SJCRH30 (cell line): ENCODE measurements at regions not wholly inside any gene's neighbourhood (a gene's known extent, or its start where the extent isn't known, plus 50 kb on each side); places are given as distances from the start of the nearest gene placed in this dataset.

Source experiments
- DNase-seq, 2 experiments: peaks; one replicate each; pipeline ENCODE4 v3.0.0-alpha.2; 2015 to 2020
- H3K27ac ChIP-seq: fragments of 250-450 bp; sonication (Bioruptor Pico); 2 replicates; pipeline ENCODE4 v1.5.1; 2020; ENCODE audit warnings: mild to moderate bottlenecking, moderate library complexity
- H3K27me3 ChIP-seq: fragments of 250-450 bp; sonication (Bioruptor Pico); 2 replicates; pipeline ENCODE4 v1.5.1; 2020; ENCODE audit warnings: mild to moderate bottlenecking, moderate library complexity
- H3K36me3 ChIP-seq: fragments of 250-450 bp; sonication (Bioruptor Pico); 2 replicates; pipeline ENCODE4 v1.5.1; 2020; ENCODE audit warnings: mild to moderate bottlenecking, moderate library complexity
- H3K4me1 ChIP-seq: fragments of 250-450 bp; sonication (Bioruptor Pico); 2 replicates; pipeline ENCODE4 v1.5.1; 2020; ENCODE audit warnings: mild to moderate bottlenecking, moderate library complexity
- H3K4me3 ChIP-seq: fragments of 250-450 bp; sonication (Bioruptor Pico); 2 replicates; pipeline ENCODE4 v1.5.1; 2020; ENCODE audit warnings: mild to moderate bottlenecking, moderate library complexity
- H3K9me3 ChIP-seq: fragments of 250-450 bp; sonication (Bioruptor Pico); replicated peaks from 2 replicates; pipeline ENCODE4 v1.5.1; 2020; ENCODE audit warnings: mild to moderate bottlenecking, moderate library complexity

DNA sequence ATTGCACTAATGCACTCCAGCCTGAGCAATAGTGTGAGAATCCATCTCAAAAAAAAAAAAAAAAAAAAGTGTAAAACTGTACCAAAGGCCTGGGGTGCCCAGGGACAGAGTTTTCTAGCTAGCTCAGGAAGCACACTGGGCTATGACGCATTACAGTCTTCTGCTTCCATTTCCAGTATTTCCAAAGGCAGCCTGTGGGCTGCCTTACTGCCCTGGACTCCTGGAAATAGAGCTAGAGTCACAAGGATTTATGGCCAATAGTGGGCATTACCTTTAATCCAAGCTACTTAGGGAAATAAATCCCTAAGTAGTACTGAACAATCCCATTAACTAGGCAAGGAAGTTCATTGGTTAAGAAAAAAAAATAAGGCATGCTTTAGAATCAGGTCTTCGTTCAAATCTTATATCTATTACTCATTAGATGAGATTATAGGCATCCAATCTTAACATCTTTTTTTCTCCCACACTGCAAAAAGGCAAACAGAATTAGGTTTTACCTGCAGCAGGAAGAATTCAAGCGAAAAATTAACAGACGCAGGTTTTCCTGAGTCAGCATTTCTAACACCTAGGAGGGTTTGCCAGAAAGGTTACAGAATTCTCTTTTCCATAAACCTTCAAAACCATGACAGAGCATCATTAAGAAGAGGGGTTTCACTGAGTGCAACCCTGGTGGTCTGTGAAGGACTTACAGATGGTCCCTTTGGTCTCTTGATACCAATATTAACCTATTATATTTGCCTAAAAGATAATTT lies 85.6 kb upstream of the CCDC112 start:
- H3K36me3 ChIP-seq, result no peaks in the 10 kb centered on the region
- H3K9me3 ChIP-seq, result no peaks in the 10 kb centered on the region
- H3K27me3 ChIP-seq, result no peaks in the 10 kb centered on the region
- H3K4me3 ChIP-seq, result no peak overlapping the region
- no peak for DNase-seq
- no peaks in the 10 kb centered on the region for H3K4me1 ChIP-seq
- no peak overlapping the region for H3K27ac ChIP-seq

GRCh38 chr5:115379622-115380344 lies 83.3 kb upstream of the CCDC112 start:
- peaks cover 11% of the 10 kb centered on the region for H3K4me1 ChIP-seq
- H3K36me3 ChIP-seq, result no peaks in the 10 kb centered on the region
- no peaks in the 10 kb centered on the region for H3K9me3 ChIP-seq
- no peaks in the 10 kb centered on the region for H3K27me3 ChIP-seq
- DNase-seq, result peak in 1 of 2 experiments; percentile 10
- no peak overlapping the region for H3K27ac ChIP-seq
- no peak overlapping the region for H3K4me3 ChIP-seq

GRCh38 chr5:115378754-115379153 lies 82.3 kb upstream of the CCDC112 start:
- Histone ChIP-seq H3K36me3 (no peaks in the 10 kb centered on the region), H3K27ac (no peak overlapping the region), H3K4me3 (no peak overlapping the region), H3K4me1 (peaks cover 11% of the 10 kb centered on the region), H3K27me3 (no peaks in the 10 kb centered on the region), H3K9me3 (no peaks in the 10 kb centered on the region)
- DNase-seq, result no peak

DNA sequence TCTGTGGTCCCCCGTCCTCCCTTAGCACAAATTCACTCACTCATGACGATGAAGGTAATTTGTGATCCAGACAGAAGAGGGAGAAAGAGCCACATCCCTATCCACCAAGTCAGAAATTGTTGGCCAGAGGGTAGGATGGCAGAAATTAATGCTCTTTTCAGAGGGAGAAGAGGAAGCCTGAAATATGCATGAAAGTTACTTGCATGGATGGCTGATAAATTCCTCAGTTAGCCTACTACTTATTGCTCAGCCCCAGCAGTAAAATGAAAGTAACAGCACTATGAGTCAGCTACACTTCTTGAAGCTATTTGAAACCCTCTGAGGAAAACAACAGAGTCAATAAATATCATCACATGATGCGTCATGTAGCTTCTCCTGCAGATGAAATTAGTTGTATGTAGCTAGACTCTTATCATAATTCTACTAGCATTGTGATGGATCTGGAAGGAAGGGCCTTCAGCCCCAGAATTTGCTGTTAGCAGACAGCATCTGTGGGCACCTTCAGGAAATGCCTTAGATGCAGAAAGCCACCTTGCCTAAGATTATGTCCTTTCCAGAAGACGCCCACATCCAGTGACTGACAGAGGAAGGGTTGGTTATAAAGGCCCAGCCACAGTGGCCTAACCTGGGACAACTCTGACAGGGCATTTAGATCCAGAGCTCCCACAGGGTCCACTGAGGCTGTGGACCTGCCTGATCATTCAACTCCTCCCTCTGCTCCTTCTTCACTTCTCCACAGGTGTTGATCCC lies 81.2 kb upstream of the CCDC112 start:
- Histone ChIP-seq H3K4me3 (no peak overlapping the region), H3K9me3 (no peaks in the 10 kb centered on the region), H3K36me3 (no peaks in the 10 kb centered on the region), H3K27ac (no peak overlapping the region), H3K4me1 (peaks cover 11% of the 10 kb centered on the region), H3K27me3 (no peaks in the 10 kb centered on the region)
- DNase-seq, result no peak

GRCh38 chr5:115375893-115376292 lies 79.4 kb upstream of the CCDC112 start:
- no peaks in the 10 kb centered on the region for H3K27me3 ChIP-seq
- H3K4me1 ChIP-seq, result peaks cover 11% of the 10 kb centered on the region
- no peak overlapping the region for H3K4me3 ChIP-seq
- H3K36me3 ChIP-seq, result no peaks in the 10 kb centered on the region
- H3K27ac ChIP-seq, result no peak overlapping the region
- peak; percentile 31 to 73 for DNase-seq
- no peaks in the 10 kb centered on the region for H3K9me3 ChIP-seq

GRCh38 chr5:115374057-115374775 lies 77.8 kb upstream of the CCDC112 start:
- no peaks in the 10 kb centered on the region for H3K36me3 ChIP-seq
- H3K9me3 ChIP-seq, result no peaks in the 10 kb centered on the region
- no peak for DNase-seq
- no peak overlapping the region for H3K4me3 ChIP-seq
- no peaks in the 10 kb centered on the region for H3K27me3 ChIP-seq
- no peak overlapping the region for H3K27ac ChIP-seq
- H3K4me1 ChIP-seq, result peaks cover 11% of the 10 kb centered on the region

DNA sequence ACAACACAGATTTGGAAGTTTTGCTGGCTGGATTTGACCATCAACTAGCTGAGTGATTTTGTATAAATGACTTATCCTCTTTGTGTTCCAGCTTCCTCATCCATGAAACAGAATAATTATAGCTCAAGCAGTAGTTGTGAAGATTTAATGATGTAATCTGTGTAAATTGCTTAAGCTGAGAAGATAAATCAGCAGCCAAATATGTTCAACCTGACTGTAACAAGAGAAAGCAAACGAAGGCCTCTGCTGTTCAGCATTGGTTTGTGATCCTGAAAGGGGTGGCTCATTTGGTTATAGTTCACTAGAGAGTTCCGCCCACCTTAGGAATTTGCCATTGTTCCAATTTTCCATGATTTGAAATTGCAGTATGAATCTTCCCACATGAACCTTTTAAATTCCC lies 75.7 kb upstream of the CCDC112 start:
- Histone ChIP-seq H3K27ac (no peak overlapping the region), H3K36me3 (no peaks in the 10 kb centered on the region), H3K4me3 (no peak overlapping the region), H3K27me3 (no peaks in the 10 kb centered on the region), H3K4me1 (peaks cover 11% of the 10 kb centered on the region), H3K9me3 (no peaks in the 10 kb centered on the region)
- DNase-seq, result no peak

GRCh38 chr5:115369430-115370144 lies 73.1 kb upstream of the CCDC112 start:
- H3K9me3 ChIP-seq, result no peaks in the 10 kb centered on the region
- H3K4me3 ChIP-seq, result no peak overlapping the region
- H3K36me3 ChIP-seq, result no peaks in the 10 kb centered on the region
- peaks cover 16% of the 10 kb centered on the region for H3K4me1 ChIP-seq
- H3K27ac ChIP-seq, result no peak overlapping the region
- H3K27me3 ChIP-seq, result no peaks in the 10 kb centered on the region
- no peak for DNase-seq

- H3K9me3 ChIP-seq, result no peaks in the 10 kb centered on the region
- no peaks in the 10 kb centered on the region for H3K36me3 ChIP-seq
- H3K4me1 ChIP-seq, result peaks cover 16% of the 10 kb centered on the region
- H3K27ac ChIP-seq, result peak overlapping the region; percentile 65
- DNase-seq, result peak; percentile 91 to 93
- H3K4me3 ChIP-seq, result peak overlapping the region; percentile 7; the same call in 1 of the 2 replicates
- no peaks in the 10 kb centered on the region for H3K27me3 ChIP-seq
Measured at GRCh38 chr5:115366223-115366622, 69.8 kb upstream of the CCDC112 start.

DNA sequence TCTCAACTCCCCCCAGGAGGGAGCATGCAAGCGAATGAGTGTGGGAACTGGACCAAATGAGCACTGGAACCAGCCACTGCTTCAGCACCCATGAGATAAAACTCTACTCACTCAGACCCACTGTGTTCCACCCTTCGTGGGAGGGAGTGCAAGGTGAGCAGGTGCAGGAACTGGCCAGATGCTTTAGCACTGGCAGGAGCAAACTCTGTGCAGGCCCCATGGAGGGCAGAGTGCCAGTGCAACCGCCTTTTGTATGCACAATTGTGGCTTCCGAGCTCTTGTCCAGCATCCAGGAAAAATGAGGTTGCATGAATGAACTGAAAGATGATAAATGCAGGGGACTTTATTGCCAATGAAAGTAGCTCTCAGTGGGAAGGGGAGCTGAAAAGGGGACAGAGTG lies 67.4 kb upstream of the CCDC112 start:
- Histone ChIP-seq H3K9me3 (no peaks in the 10 kb centered on the region), H3K27me3 (no peaks in the 10 kb centered on the region), H3K36me3 (no peaks in the 10 kb centered on the region), H3K4me3 (no peak overlapping the region), H3K27ac (no peak overlapping the region), H3K4me1 (peaks cover 24% of the 10 kb centered on the region)
- DNase-seq, result no peak

GRCh38 chr5:115360046-115360685 lies 63.7 kb upstream of the CCDC112 start:
- Histone ChIP-seq H3K36me3 (no peaks in the 10 kb centered on the region), H3K4me1 (peaks cover 9% of the 10 kb centered on the region), H3K4me3 (no peak overlapping the region), H3K9me3 (no peaks in the 10 kb centered on the region; the same call in 1 of the 2 replicates), H3K27me3 (no peaks in the 10 kb centered on the region), H3K27ac (no peak overlapping the region)
- no peak for DNase-seq

DNA sequence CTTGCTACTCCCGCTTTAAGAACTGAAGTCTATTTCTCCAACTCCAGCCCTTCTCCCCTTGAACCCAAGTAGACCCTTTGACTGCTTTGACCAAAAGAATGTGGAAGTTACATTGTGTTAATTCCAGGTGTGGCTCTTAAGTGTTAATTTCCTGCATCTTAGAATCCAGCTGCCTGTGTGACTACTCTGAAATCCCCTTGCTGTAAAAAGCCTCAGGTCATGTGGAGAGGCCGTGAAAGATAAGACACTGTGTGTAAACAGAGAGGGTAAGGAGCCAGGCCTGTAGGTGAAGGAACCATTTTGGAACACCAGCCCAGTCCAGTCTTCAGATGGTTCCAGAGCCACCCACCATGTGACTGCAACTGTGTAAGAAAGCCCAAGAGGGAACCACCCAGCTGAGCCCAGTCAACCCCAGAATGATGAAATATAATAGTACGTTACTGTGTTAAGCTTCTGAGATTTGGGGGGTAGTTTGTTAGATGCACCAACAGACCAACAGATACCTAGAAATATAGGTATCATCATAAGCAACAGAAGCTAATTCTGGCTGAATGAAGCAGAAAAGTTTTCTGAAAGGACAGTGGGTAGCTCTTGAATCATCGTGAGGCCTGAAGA lies 59.4 kb upstream of the CCDC112 start:
- no peak for DNase-seq
- Histone ChIP-seq H3K36me3 (no peaks in the 10 kb centered on the region), H3K4me3 (no peak overlapping the region), H3K27ac (no peak overlapping the region), H3K27me3 (no peaks in the 10 kb centered on the region), H3K4me1 (peaks cover 9% of the 10 kb centered on the region), H3K9me3 (no peaks in the 10 kb centered on the region; the same call in 1 of the 2 replicates)

DNA sequence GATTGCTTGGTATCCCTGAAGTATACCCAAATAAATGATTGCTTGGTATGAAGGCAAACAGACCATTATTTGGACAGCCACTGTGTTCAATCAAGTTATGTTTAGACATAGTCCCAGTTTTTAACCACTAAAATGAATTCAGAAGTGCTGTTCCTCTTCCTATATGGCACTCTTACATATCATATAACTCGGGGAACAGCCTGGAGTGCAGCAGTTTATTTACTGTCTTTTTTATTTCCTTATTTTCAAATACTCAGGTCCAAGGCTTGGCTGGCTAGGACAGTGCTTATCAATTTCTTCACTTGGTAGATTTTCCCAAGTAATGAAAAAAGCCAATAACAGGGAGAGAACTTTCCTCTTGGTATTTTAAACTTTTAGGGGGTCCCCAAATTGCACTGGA lies 58.6 kb upstream of the CCDC112 start:
- Histone ChIP-seq H3K4me1 (peaks cover 2% of the 10 kb centered on the region), H3K27me3 (no peaks in the 10 kb centered on the region), H3K36me3 (no peaks in the 10 kb centered on the region), H3K4me3 (no peak overlapping the region), H3K9me3 (no peaks in the 10 kb centered on the region; the same call in 1 of the 2 replicates), H3K27ac (no peak overlapping the region)
- DNase-seq, result no peak
